Coronary artery (tissue), 2 donors: ENCODE measurements at regions not wholly inside any gene's neighbourhood (a gene's known extent, or its start where the extent isn't known, plus 50 kb on each side); places are given as distances from the start of the nearest gene placed in this dataset.
"Not testable (repeated sequence)": the region's sequence is repeated elsewhere in the genome, so short reads cannot be mapped to it uniquely, and the experiment has no call there.

Source experiments
- DNase-seq: peaks from one replicate; pipeline ENCODE4 v3.0.0-alpha.2; 2017; ENCODE audit warnings: low spot score
- H3K27ac ChIP-seq, 2 donors: fragments of 200-600 bp; sonication (generic); one replicate each; pipeline ENCODE4 v1.5.1; 2016 to 2019
- H3K4me3 ChIP-seq: fragments of 200-600 bp; sonication (generic); 2 replicates; pipeline ENCODE4 v1.5.1; 2016; ENCODE audit warnings: mild to moderate bottlenecking, moderate library complexity

GRCh38 chr3:195978585-195978984, 70.2 kb upstream of the TNK2 start:
- not testable (repeated sequence) for H3K27ac ChIP-seq, DNase-seq, H3K4me3 ChIP-seq

- not testable (repeated sequence) for DNase-seq
These were observed 68.5 kb upstream of the TNK2 start for GRCh38 chr3:195976876-195977275.

GRCh38 chr3:195974281-195974680, 65.9 kb upstream of the TNK2 start:
- H3K27ac ChIP-seq, H3K4me3 ChIP-seq, DNase-seq: not testable (repeated sequence)

More at GRCh38 chr3:195976876-195977275, 68.5 kb upstream of the TNK2 start:
- not testable (repeated sequence) for H3K27ac ChIP-seq, H3K4me3 ChIP-seq

GRCh38 chr3:195970873-195971272, 62.5 kb upstream of the TNK2 start:
- not testable (repeated sequence) for H3K27ac ChIP-seq, H3K4me3 ChIP-seq, DNase-seq

GRCh38 chr3:195969838-195970776, 61.8 kb upstream of the TNK2 start:
- H3K27ac ChIP-seq, H3K4me3 ChIP-seq, DNase-seq: not testable (repeated sequence)

GRCh38 chr3:195969341-195969740, 61.0 kb upstream of the TNK2 start:
- H3K27ac ChIP-seq, H3K4me3 ChIP-seq, DNase-seq: not testable (repeated sequence)

- not testable (repeated sequence) for DNase-seq, H3K27ac ChIP-seq, H3K4me3 ChIP-seq
These were observed 59.8 kb upstream of the TNK2 start for GRCh38 chr3:195968104-195968503.

GRCh38 chr3:195967387-195967720, 59.0 kb upstream of the TNK2 start:
- not testable (repeated sequence) for DNase-seq, H3K27ac ChIP-seq, H3K4me3 ChIP-seq

GRCh38 chr3:195966563-195967386, 58.4 kb upstream of the TNK2 start:
- not testable (repeated sequence) for DNase-seq, H3K4me3 ChIP-seq, H3K27ac ChIP-seq

GRCh38 chr3:195965217-195965616, 56.9 kb upstream of the TNK2 start:
- H3K4me3 ChIP-seq, H3K27ac ChIP-seq, DNase-seq: not testable (repeated sequence)

- not testable (repeated sequence) for DNase-seq, H3K4me3 ChIP-seq, H3K27ac ChIP-seq
These were observed 56.2 kb upstream of the TNK2 start for GRCh38 chr3:195964318-195965107.

- DNase-seq, H3K27ac ChIP-seq: not testable (repeated sequence)
These were observed 53.9 kb upstream of the TNK2 start for GRCh38 chr3:195962222-195962621.

GRCh38 chr3:195960971-195961775, 52.8 kb upstream of the TNK2 start:
- not testable (repeated sequence) for H3K27ac ChIP-seq, DNase-seq, H3K4me3 ChIP-seq

More at GRCh38 chr3:195962222-195962621, 53.9 kb upstream of the TNK2 start:
- not testable (repeated sequence) for H3K4me3 ChIP-seq

- not testable (repeated sequence) for DNase-seq, H3K4me3 ChIP-seq, H3K27ac ChIP-seq
These were observed 51.8 kb upstream of the TNK2 start for GRCh38 chr3:195960164-195960563.

GRCh38 chr3:195959367-195960157, 51.2 kb upstream of the TNK2 start:
- DNase-seq, H3K27ac ChIP-seq: not testable (repeated sequence)

GRCh38 chr3:195958736-195959135, 50.4 kb upstream of the TNK2 start:
- not testable (repeated sequence) for H3K4me3 ChIP-seq, H3K27ac ChIP-seq, DNase-seq

More at GRCh38 chr3:195959367-195960157, 51.2 kb upstream of the TNK2 start:
- H3K4me3 ChIP-seq, result not testable (repeated sequence)
